SH-SY5Y (cell line): ENCODE measurements at regions not wholly inside any gene's neighbourhood (a gene's known extent, or its start where the extent isn't known, plus 50 kb on each side); places are given as distances from the start of the nearest gene placed in this dataset.

Experiments
- GATA2 ChIP-seq: IDR thresholded peaks from 2 replicates; pipeline ENCODE4 v1.6.1; 2011; ENCODE audit warnings: mild to moderate bottlenecking, low read depth, low read length
- GATA3 ChIP-seq: IDR thresholded peaks from 2 replicates; pipeline ENCODE4 v1.6.1; 2011; ENCODE audit warnings: low read depth, mild to moderate bottlenecking, low read length, moderate library complexity

GRCh38 chr18:27750014-27750413 is 426.9 kb downstream of the CDH2 start:
- no peak for TF ChIP-seq GATA2
- no peak for TF ChIP-seq GATA3
